GM12891 (cell line): ENCODE measurements at regions not wholly inside any gene's neighbourhood (a gene's known extent, or its start where the extent isn't known, plus 50 kb on each side); places are given as distances from the start of the nearest gene placed in this dataset.
"Not testable (repeated sequence)": the region's sequence is repeated elsewhere in the genome, so short reads cannot be mapped to it uniquely, and the experiment has no call there.

Source experiments
- DNase-seq: peaks from one replicate; pipeline ENCODE4 v3.0.0; 2011; ENCODE audit warnings: low spot score; ENCODE audit not compliant: insufficient read length
- FAIRE-seq: peaks from 2 replicates; lab custom pipeline; 2011; peaks lifted over from hg19 to GRCh38; lab: Jason Lieb, UNC
- PAX5 ChIP-seq: IDR thresholded peaks from 2 replicates; pipeline ENCODE4 v1.6.1; 2011; ENCODE audit warnings: low read length, moderate library complexity, mild to moderate bottlenecking; ENCODE audit not compliant: insufficient read depth, severe bottlenecking
- POLR2A ChIP-seq: IDR thresholded peaks from 2 replicates; pipeline ENCODE4 v1.6.1; 2011; ENCODE audit warnings: low read depth, low read length, control low read depth
- POLR2AphosphoS5 ChIP-seq: IDR thresholded peaks from 2 replicates; pipeline ENCODE4 v1.6.1; 2011; ENCODE audit warnings: low read depth, low read length, control low read depth
- POU2F2 ChIP-seq: IDR thresholded peaks from 2 replicates; pipeline ENCODE4 v1.6.1; 2011; ENCODE audit warnings: low read depth, mild to moderate bottlenecking, control low read depth, low read length, moderate library complexity
- SPI1 ChIP-seq: IDR thresholded peaks from 2 replicates; pipeline ENCODE4 v1.6.1; 2011; ENCODE audit warnings: low read depth, low read length, control low read depth
- TAF1 ChIP-seq: IDR thresholded peaks from 2 replicates; pipeline ENCODE4 v1.6.1; 2011; ENCODE audit warnings: low read depth, low read length, control low read depth

- DNase-seq = no peak
- TF ChIP-seq TAF1 (no peak), POLR2A (no peak), POU2F2 (no peak), SPI1 (no peak), POLR2AphosphoS5 (no peak), PAX5 (no peak)
- no peak for FAIRE-seq
These were observed 61.3 kb upstream of the PRR5 start for GRCh38 chr22:44640618-44641155.

- DNase-seq = no peak
- no peak for TF ChIP-seq POU2F2
- TF ChIP-seq POLR2AphosphoS5 = no peak
- TF ChIP-seq SPI1 = no peak
- no peak for TF ChIP-seq PAX5
- TF ChIP-seq TAF1 = no peak
- no peak for TF ChIP-seq POLR2A
- no peak for FAIRE-seq
These were observed 62.0 kb upstream of the PRR5 start for GRCh38 chr22:44639891-44640617.

GRCh38 chr22:44638971-44639760 lies 62.8 kb upstream of the PRR5 start:
- FAIRE-seq = no peak
- no peak for DNase-seq
- TF ChIP-seq POU2F2 (no peak), POLR2A (no peak), PAX5 (no peak), SPI1 (no peak), TAF1 (no peak), POLR2AphosphoS5 (no peak)

- FAIRE-seq, DNase-seq: not testable (repeated sequence)
These were observed 65.3 kb upstream of the PRR5 start for GRCh38 chr22:44636502-44637206.

GRCh38 chr22:44635567-44635966 lies 66.4 kb upstream of the PRR5 start:
- FAIRE-seq, DNase-seq: not testable (repeated sequence)

GRCh38 chr22:44634426-44635321 lies 67.3 kb upstream of the PRR5 start:
- TF ChIP-seq PAX5 = no peak
- TF ChIP-seq TAF1 = no peak
- TF ChIP-seq POLR2AphosphoS5 = no peak
- TF ChIP-seq POLR2A = no peak
- no peak for TF ChIP-seq SPI1
- DNase-seq (no peak), FAIRE-seq (no peak)

- FAIRE-seq = no peak
- TF ChIP-seq POLR2AphosphoS5 = no peak
- TF ChIP-seq TAF1 = no peak
- no peak for TF ChIP-seq POU2F2
- TF ChIP-seq POLR2A = no peak
- TF ChIP-seq SPI1 = no peak
- no peak for TF ChIP-seq PAX5
- no peak for DNase-seq
These were observed 68.4 kb upstream of the PRR5 start for GRCh38 chr22:44633647-44634046.

- no peak for FAIRE-seq
- DNase-seq = no peak
- TF ChIP-seq PAX5 (no peak), POLR2A (no peak), POU2F2 (no peak), SPI1 (no peak), POLR2AphosphoS5 (no peak), TAF1 (no peak)
These were observed 69.2 kb upstream of the PRR5 start for GRCh38 chr22:44632541-44633396.

- DNase-seq (no peak), FAIRE-seq (no peak)
- no peak for TF ChIP-seq POLR2AphosphoS5
- no peak for TF ChIP-seq TAF1
- no peak for TF ChIP-seq POLR2A
- TF ChIP-seq SPI1 = no peak
- no peak for TF ChIP-seq PAX5
- TF ChIP-seq POU2F2 = no peak
These were observed 71.2 kb upstream of the PRR5 start for GRCh38 chr22:44630826-44631225.
